Cardiac fibroblast (primary cell): ENCODE measurements at regions not wholly inside any gene's neighbourhood (a gene's known extent, or its start where the extent isn't known, plus 50 kb on each side); places are given as distances from the start of the nearest gene placed in this dataset.

Experiments
- DNase-seq, 2 donors: peaks; one replicate each; pipeline versions ENCODE4 v3.0.0 to v3.0.0-alpha.2; 2010; ENCODE audit warnings: low read depth in 2 of 2
- H3K4me3 ChIP-seq, 2 donors: replicated peaks in 1 of 2; 1 replicate in 1 of 2; 2 replicates in 1 of 2; pipeline ENCODE4 v1.5.1; 2011; ENCODE audit warnings: low read depth in 2 of 2, low read length in 2 of 2, mild to moderate bottlenecking in 2 of 2, moderate library complexity in 1 of 2
- CTCF ChIP-seq: IDR thresholded peaks from one replicate; pipeline ENCODE4 v1.5.1; 2011; ENCODE audit warnings: low read depth, mild to moderate bottlenecking, low read length, inconsistent platforms

GRCh38 chr18:2409906-2410305 is 161.4 kb downstream of the METTL4 start:
- no peak for DNase-seq
- no peak for TF ChIP-seq CTCF
- no peak overlapping the region for H3K4me3 ChIP-seq

- H3K4me3 ChIP-seq: no peak overlapping the region
- TF ChIP-seq CTCF: no peak
- peak in 1 of 2 donors; percentile 7 for DNase-seq
Observed at GRCh38 chr18:2410688-2411087, 160.6 kb downstream of the METTL4 start.

GRCh38 chr18:2411381-2411960 is 159.8 kb downstream of the METTL4 start:
- DNase-seq: peak; percentile 17 to 31
- TF ChIP-seq CTCF: no peak
- no peak overlapping the region for H3K4me3 ChIP-seq

- DNase-seq: no peak
Observed at GRCh38 chr18:2412281-2412680, 159.0 kb downstream of the METTL4 start.

GRCh38 chr18:2412996-2413751 is 158.1 kb downstream of the METTL4 start:
- no peak for TF ChIP-seq CTCF
- no peak for DNase-seq
- H3K4me3 ChIP-seq: no peak overlapping the region

More at GRCh38 chr18:2412281-2412680, 159.0 kb downstream of the METTL4 start:
- H3K4me3 ChIP-seq: no peak overlapping the region
- TF ChIP-seq CTCF: no peak

- no peak for TF ChIP-seq CTCF
- DNase-seq: no peak
Observed at GRCh38 chr18:2414235-2414634, 157.1 kb downstream of the METTL4 start.

More at GRCh38 chr18:2414235-2414634, 157.1 kb downstream of the METTL4 start:
- no peak overlapping the region for H3K4me3 ChIP-seq
